GM18909 (cell line): ENCODE measurements at regions not wholly inside any gene's neighbourhood (a gene's known extent, or its start where the extent isn't known, plus 50 kb on each side); places are given as distances from the start of the nearest gene placed in this dataset.
"Not testable (repeated sequence)": the region's sequence is repeated elsewhere in the genome, so short reads cannot be mapped to it uniquely, and the experiment has no call there.

Source experiments
- ATAC-seq: cut with Tn5 transposase; IDR thresholded peaks from one replicate; pipeline ENCODE4 v1.9.1; 2021; ENCODE audit warnings: mild to moderate bottlenecking; ENCODE audit not compliant: unreplicated experiment, poor library complexity

DNA sequence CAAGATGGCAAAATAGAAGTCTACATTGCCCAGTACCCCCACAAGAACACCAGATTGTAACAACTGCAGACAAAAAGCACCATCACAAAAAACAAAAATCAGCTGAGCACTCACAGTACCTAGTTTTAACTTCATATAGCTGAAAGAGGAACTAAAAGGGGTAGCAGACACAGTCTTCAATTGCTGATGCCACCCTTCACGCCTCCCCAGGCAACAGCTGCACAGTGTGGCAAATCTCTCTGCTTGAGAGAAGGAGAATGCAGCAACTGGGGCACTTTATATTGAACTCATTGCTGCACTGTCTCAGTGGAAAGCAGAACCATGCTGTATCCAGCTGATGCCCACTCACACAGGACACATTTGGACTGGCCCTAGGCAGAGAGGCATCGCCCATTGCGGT is 2714.5 kb upstream of the PCDH20 start:
- ATAC-seq: no peak

- ATAC-seq: no peak
These were observed 2712.2 kb upstream of the PCDH20 start for GRCh38 chr13:64127856-64128255.

GRCh38 chr13:64127192-64127591 is 2711.5 kb upstream of the PCDH20 start:
- no peak for ATAC-seq

DNA sequence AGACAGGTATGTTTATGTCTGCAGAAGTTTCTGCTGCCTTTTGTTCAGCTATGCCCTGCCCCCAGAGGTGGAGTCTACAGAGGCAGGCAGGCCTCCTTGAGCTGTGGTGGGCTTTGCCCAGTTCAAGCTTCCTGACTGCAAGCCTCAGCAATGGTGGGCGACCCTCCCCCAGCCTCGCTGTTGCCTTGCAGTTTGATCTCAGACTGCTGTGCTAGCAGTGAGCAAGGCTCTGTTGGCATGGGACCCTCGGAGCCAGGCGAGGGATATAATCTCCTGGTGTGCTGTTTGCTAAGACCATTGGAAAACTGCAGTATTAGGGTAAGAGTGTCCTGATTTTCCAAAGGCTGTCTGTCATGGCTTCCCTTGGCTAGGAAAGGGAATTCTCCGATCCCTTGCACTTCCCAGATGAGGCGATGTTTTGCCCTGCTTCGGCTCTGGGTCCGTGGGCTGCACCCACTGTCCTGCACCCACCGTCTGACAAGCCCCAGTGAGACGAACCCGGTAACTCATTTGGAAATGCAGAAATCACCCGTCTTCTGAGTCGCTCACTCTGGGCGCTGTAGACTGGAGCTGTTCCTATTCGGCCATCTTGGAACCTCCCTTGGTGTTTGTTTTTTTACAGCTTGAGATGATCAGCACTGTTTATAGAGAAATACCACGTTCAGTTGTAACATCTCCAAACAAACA is 2705.5 kb upstream of the PCDH20 start:
- ATAC-seq: not testable (repeated sequence)

- no peak for ATAC-seq
These were observed 2684.3 kb upstream of the PCDH20 start for GRCh38 chr13:64099994-64100393.

DNA sequence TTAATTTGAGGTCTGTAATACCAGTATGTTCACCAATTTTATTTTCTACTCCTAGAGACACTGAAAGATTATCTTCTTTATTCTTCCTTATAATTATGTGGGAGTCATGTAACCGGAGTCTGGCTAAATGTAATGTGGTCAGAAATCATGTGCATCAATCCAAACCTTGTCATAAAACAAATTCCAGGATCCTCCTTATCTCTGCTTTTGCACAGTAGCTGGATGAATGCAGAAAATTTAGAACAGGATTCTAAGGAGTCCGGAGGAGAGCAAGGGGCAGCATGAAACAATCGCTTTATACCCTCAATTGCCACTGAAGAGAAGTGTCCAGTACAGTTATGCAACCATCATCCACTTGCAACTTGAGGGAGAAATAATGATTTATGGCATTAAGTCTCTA is 2674.7 kb upstream of the PCDH20 start:
- ATAC-seq: no peak

DNA sequence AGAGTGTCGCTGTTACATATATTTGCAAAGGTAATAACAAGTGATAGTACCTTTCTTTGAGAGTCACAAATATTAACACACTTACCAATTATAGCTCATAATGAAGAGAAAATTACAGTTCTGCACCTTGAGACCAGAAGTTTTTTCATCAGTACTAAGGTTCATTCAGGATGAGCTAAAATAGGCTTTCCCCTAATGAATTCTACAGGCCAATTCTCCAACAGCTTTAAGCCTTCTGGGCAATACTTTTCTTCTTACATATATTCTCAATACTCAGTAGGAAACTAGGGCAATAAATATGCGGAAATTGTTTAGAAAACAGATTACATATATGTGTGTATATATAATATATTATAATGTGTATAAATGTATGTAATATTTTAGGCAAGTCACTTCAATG is 2672.8 kb upstream of the PCDH20 start:
- ATAC-seq: no peak

GRCh38 chr13:64087624-64088023 is 2672.0 kb upstream of the PCDH20 start:
- ATAC-seq: no peak

DNA sequence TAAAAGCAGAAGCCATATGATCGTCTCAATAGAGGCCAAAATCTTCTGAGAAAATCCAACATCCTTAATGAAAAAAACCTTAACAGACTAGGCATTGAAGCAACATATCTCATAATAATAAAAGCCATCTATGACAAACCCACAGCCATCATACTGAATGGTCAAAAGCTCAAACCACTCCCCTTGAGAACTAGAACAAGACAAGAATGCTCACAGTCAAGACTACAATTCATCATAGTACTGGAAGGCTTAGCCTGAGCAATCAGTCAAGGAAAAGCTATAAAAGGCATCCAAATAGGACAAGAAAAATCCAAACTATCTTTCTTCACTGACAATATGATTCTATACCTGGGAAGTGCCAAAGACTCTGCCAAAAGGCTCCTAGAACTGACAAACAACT is 2668.2 kb upstream of the PCDH20 start:
- ATAC-seq: no peak

DNA sequence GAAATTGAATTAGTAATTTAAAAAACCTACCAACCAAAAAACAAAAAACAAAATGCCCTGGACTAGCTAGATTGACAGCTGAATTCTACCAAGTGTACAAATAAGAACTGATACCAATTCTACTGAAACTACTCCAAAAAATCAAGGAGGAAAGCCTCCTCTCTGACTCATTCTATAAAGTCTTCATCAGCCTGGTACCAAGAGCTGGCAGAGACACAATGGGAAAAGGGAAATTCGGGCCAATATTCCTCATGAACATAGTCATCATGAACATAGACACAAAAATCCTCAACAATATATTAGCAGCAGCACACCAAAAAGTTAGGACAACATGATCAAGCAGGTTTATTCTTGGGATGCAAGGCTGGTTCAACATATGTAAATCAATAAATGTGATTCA is 2667.7 kb upstream of the PCDH20 start:
- ATAC-seq: no peak

- no peak for ATAC-seq
These were observed 2662.9 kb upstream of the PCDH20 start for GRCh38 chr13:64078480-64078936.

GRCh38 chr13:64078025-64078424 is 2662.4 kb upstream of the PCDH20 start:
- ATAC-seq: no peak

GRCh38 chr13:64077132-64077835 is 2661.6 kb upstream of the PCDH20 start:
- not testable (repeated sequence) for ATAC-seq

DNA sequence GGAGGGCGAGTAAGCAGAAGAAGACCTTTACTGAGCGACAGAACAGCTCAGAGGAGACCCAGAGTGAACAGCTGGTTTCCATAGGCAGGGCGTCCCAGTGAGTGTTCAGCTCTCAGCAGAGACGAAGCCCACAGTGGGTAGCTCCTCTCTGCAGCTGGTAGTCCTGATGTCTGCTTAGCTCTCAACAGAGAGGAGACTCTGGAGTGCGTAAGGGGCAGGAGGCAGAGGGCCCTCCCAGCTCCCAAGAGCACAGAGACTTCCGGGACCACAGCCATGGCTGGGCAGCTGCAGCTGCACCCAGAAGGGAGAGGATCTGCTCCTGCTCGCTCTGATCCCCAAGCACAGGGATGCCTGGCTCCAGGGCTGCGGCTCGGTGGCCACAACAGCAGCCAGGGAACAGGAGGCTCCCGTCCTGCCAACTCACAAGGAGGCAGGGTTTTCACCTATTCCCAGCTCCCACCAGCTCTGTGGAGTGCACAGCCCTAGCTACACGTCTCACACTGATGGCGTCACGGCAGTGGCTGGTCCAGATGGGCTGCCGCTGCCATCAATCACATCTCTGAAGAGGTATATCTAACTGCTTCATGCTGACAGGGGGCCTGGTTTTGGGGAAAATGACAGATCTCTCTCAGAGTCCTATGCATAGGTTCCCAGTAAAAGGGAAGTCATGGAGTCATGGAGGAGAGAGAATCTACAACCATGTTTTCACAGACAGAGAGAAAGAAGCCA is 2660.1 kb upstream of the PCDH20 start:
- no peak for ATAC-seq

GRCh38 chr13:64074971-64075474 is 2659.4 kb upstream of the PCDH20 start:
- no peak for ATAC-seq

- no peak for ATAC-seq
These were observed 2657.6 kb upstream of the PCDH20 start for GRCh38 chr13:64073203-64073602.

DNA sequence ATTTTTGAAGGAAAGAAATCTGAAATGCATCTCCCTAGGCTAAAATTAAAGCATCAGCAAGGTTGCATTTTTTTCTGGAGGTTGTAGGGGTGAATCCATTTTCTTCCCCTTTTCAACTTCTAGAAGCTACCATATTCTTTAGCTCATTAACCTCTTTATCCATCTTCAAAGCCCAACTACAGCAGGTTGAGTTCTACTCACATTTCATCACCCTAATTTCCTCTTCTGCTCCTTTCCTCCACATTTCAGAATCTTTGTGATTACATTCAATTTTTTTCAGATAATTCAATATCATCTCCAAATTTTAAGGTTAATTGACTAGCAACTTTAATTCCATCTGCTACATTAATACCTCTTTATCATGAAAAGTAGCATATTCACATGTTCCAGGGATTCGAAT is 2655.7 kb upstream of the PCDH20 start:
- no peak for ATAC-seq

DNA sequence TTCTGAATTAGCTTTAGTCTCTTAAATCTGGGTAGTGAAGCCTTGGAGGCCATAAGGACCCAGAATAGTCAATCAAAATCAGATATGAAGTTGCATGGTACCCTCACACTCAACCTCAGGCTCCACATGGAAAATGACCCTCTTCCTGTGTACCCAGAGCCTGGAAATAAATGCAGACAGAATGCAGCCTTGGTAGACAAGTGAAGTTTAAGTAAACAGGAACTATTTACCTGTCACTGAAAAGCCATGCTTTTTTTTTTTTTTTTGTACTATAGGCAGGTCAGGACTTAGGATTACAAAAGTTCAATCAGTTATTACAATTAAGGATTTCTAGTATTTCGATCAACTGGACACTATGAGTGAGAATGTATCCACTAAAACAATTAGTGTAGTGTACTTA is 2654.2 kb upstream of the PCDH20 start:
- ATAC-seq: no peak

GRCh38 chr13:64066711-64067110 is 2651.1 kb upstream of the PCDH20 start:
- no peak for ATAC-seq

DNA sequence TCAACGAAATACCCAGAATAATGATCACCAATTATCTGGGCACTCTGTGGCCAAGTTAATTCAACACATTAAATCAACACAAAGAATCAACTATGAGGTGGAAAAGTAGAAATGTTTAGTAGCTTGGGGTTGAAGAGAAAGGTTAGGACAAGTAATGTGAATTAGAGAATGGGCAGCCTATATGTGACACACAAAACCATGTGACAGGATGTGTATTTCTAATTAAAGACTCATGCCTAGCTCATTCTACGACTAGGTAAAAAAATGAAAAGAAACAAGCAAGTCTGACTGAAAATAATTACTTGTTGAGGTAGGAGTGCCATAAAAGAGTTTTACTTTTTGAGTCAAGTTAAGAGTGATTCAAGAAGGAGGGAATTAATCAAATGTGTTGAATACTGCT is 2646.0 kb upstream of the PCDH20 start:
- ATAC-seq: no peak

GRCh38 chr13:64057372-64058020 is 2641.8 kb upstream of the PCDH20 start:
- ATAC-seq: no peak
